ENCODE measurements at regions not wholly inside any gene's neighbourhood (a gene's known extent, or its start where the extent isn't known, plus 50 kb on each side); places are given as distances from the start of the nearest gene placed in this dataset.

- TF ChIP-seq POLR2A (IDR thresholded peaks at IDR 0.05) = no peak
- no peak for TF ChIP-seq CTCF (IDR thresholded peaks at IDR 0.05)
Observed at GRCh38 chr17:14717859-14718258, 417.0 kb downstream of the HS3ST3B1 start.

All from Peyer's patch (tissue), 4 donors.